ENCODE measurements at regions not wholly inside any gene's neighbourhood (a gene's known extent, or its start where the extent isn't known, plus 50 kb on each side); places are given as distances from the start of the nearest gene placed in this dataset.

DNA sequence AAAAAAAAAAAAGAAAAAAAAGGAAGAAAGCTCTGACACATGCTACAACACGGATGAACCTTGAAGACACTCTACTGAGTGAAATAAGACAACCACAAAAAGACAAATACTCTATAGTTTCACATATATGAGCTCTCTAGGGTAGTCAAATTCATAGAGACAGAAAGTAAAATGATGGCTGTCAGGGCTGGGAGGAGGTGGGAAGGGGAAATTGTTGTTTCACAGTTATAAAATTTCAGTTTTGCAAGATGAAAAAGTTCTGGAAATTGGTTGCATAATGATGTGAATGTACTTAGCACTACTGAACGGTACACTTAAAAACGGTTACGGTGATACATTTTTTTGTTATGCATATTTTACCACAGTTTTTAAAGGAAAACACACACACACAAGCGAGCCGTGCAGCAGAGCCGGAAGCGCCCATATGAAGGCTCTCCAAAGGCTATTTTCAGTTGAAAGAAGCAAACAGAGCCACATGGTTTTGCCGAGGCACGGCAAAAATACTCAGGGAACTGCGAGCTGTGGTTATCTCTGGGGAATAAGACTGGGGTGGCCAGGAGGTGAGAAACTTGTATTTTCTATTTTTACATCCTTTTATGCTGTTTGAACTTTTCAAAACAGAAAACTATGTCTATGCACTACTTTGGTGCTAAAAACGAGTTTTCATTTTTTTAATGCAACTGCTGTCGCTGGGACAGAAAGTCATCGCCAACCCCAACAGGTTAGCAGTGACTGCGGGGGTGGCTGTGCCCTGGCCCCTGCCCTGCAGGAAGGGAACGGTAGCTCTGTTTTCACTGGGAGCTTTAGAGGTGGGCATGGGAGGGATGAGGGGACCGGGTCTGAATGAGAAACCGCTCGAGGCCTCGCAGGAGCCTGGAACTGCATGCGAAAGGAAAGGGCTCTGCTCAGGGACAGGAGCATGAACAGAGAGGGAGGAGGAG is 132.9 kb downstream of the OAT start:
- H3K4me1 ChIP-seq, result no peaks in the 10 kb centered on the region
- TF ChIP-seq POLR2A (IDR thresholded peaks at IDR 0.05) (no peak), EP300 (IDR thresholded peaks at IDR 0.05) (peak in 1 of 2 donors; percentile 35)
- no peak overlapping the region for H3K27ac ChIP-seq
- no peak for DNase-seq (ENCODE audit: low spot score in 2 of 2)
- no peaks in the 10 kb centered on the region for H3K27me3 ChIP-seq
- 55 to 56% methylated on average over 21 of the region's 21 CpGs for WGBS, 2 donors
- no peaks in the 10 kb centered on the region for H3K9me3 ChIP-seq
- H3K36me3 ChIP-seq, result no peaks in the 10 kb centered on the region
- no peak overlapping the region for H3K4me3 ChIP-seq

DNA sequence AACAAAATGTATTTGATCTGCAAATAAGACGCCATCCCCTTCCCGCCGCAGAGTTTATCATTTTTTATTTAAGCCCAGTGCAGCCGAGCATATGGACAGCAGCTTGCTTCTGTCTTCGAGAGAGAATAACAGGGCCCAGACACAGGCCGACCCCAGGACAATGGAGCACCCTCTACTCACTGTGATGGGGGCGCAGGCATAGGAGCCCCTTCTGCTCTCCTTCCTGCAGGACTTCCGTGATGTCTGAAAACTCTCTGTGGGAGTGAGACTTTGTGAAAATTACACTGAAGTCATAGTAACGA is 134.8 kb downstream of the OAT start:
- no peak for DNase-seq (ENCODE audit: low spot score in 2 of 2)
- no peak overlapping the region for H3K27ac ChIP-seq
- no peak overlapping the region for H3K4me3 ChIP-seq
- TF ChIP-seq EP300 (IDR thresholded peaks at IDR 0.05) (no peak), POLR2A (IDR thresholded peaks at IDR 0.05) (no peak)
- TF ChIP-seq, protein P1, sequence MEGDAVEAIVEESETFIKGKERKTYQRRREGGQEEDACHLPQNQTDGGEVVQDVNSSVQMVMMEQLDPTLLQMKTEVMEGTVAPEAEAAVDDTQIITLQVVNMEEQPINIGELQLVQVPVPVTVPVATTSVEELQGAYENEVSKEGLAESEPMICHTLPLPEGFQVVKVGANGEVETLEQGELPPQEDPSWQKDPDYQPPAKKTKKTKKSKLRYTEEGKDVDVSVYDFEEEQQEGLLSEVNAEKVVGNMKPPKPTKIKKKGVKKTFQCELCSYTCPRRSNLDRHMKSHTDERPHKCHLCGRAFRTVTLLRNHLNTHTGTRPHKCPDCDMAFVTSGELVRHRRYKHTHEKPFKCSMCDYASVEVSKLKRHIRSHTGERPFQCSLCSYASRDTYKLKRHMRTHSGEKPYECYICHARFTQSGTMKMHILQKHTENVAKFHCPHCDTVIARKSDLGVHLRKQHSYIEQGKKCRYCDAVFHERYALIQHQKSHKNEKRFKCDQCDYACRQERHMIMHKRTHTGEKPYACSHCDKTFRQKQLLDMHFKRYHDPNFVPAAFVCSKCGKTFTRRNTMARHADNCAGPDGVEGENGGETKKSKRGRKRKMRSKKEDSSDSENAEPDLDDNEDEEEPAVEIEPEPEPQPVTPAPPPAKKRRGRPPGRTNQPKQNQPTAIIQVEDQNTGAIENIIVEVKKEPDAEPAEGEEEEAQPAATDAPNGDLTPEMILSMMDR (IDR thresholded peaks at IDR 0.05), result no peak
- H3K27me3 ChIP-seq, result no peaks in the 10 kb centered on the region
- 73 to 84% methylated on average over 9 of the region's 9 CpGs for WGBS, 2 donors
- H3K36me3 ChIP-seq, result no peaks in the 10 kb centered on the region
- no peaks in the 10 kb centered on the region for H3K4me1 ChIP-seq
- peaks cover 0 to 8% (median 0%) of the 10 kb centered on the region in 4 donors for H3K9me3 ChIP-seq

DNA sequence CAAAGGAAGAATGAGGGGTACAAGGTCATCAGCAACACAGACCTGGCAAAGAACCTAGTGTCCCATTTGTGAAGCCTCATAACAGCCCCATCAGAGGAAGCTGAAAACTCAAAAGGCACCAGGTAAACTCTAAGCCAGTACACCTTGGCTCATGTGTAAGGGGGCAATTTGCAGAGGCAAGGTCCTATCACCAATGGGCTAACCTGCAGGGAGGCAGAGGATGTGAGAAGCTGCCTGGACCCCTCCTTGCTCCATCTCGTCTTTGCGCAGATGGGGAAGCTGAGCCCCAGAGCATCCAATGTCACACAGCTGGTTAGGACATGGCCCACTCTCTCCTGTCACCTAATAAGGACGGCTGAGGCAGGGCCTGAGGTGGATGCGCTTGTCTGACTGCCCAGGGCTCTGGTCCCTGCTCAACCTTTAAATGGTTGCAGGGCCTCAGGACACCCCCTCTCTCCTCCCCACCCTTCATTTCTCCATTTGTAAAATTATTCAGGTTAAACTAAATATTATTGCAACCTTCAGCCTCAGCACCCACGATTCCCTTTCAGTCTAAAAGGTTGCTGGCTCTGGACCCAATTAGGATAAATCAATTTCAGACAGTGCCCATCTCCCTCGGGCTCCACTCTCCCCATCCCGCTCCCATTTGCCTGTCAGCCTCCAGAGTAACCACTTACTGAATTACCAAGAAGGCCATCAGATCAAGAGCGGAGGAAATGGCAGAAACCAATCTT is 135.3 kb downstream of the OAT start:
- no peaks in the 10 kb centered on the region for H3K4me1 ChIP-seq
- no peak overlapping the region for H3K4me3 ChIP-seq
- H3K27me3 ChIP-seq, result no peaks in the 10 kb centered on the region
- peaks cover 0 to 13% (median 0%) of the 10 kb centered on the region in 4 donors for H3K9me3 ChIP-seq
- no peak for TF ChIP-seq POLR2A (IDR thresholded peaks at IDR 0.05)
- TF ChIP-seq, protein P1 (IDR thresholded peaks at IDR 0.05), result no peak
- no peak for TF ChIP-seq EP300 (IDR thresholded peaks at IDR 0.05)
- H3K36me3 ChIP-seq, result no peaks in the 10 kb centered on the region
- 80 to 83% methylated on average over 8 of the region's 8 CpGs for WGBS, 2 donors
- DNase-seq (ENCODE audit: low spot score in 2 of 2), result no peak
- H3K27ac ChIP-seq, result no peak overlapping the region

DNA sequence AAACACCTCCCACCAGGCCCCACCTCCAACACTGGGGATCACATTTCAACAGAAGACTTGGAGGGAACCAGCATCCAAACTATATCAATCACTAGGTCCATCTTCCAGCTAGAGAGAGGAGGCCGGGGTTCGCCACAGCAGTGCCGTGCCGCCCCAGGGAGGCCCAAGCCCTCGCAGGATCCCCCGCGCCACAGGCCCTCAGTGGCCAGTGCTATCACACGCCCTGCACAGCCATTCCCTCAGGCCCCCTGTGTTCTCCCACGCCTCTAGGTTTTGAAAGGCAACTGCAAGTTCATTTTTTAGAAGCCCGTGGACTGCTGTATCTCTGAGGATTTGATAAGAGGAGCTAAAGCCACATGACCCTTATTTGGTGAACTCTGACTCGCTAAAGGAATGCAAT is 136.4 kb downstream of the OAT start:
- DNase-seq (ENCODE audit: low spot score in 2 of 2), result no peak
- peaks cover 0 to 17% (median 0%) of the 10 kb centered on the region in 4 donors for H3K9me3 ChIP-seq

DNA sequence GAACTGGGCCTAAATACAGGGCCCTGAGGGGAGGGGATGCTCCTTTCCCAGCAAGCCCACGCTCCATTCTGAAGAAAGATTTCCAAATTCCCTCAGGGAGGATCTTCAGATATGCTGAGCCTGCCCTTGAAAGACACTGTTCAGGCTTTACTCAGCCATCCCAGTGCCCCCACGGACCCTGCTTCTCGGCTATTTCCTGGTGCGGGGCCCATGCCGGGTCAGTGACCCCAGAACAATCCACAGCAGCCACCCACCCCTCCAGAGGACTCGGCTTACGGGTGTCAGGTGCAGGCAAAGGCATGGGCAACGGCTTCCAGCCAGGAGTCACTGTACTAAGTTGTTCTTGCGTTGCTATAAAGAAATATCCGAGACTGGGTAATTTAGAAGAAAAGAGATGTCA is 137.1 kb downstream of the OAT start:
- Histone ChIP-seq H3K4me3 (no peak overlapping the region), H3K4me1 (no peaks in the 10 kb centered on the region), H3K27me3 (no peaks in the 10 kb centered on the region), H3K36me3 (no peaks in the 10 kb centered on the region), H3K9me3 (peaks cover 0 to 17% (median 0%) of the 10 kb centered on the region in 4 donors), H3K27ac (no peak overlapping the region)
- DNase-seq (ENCODE audit: low spot score in 2 of 2), result no peak
- TF ChIP-seq EP300 (IDR thresholded peaks at IDR 0.05), result no peak
- no peak for TF ChIP-seq POLR2A (IDR thresholded peaks at IDR 0.05)
- TF ChIP-seq, protein P1 (IDR thresholded peaks at IDR 0.05), result no peak
- WGBS, 2 donors, result 72 to 79% methylated on average over 9 to 10 of the region's 10 CpGs

More for the DNA sequence above, 136.4 kb downstream of the OAT start:
- Histone ChIP-seq H3K36me3 (no peaks in the 10 kb centered on the region), H3K4me1 (no peaks in the 10 kb centered on the region), H3K27me3 (no peaks in the 10 kb centered on the region), H3K27ac (no peak overlapping the region), H3K4me3 (no peak overlapping the region)
- WGBS, 2 donors, result 87 to 95% methylated on average over 11 of the region's 11 CpGs
- TF ChIP-seq EP300 (IDR thresholded peaks at IDR 0.05), result no peak
- TF ChIP-seq POLR2A (IDR thresholded peaks at IDR 0.05), result no peak
- TF ChIP-seq, protein P1 (IDR thresholded peaks at IDR 0.05), result no peak
